ENCODE measurements at regions not wholly inside any gene's neighbourhood (a gene's known extent, or its start where the extent isn't known, plus 50 kb on each side); places are given as distances from the start of the nearest gene placed in this dataset.
"Not testable (repeated sequence)": the region's sequence is repeated elsewhere in the genome, so short reads cannot be mapped to it uniquely, and the experiment has no call there.

GRCh38 chr3:107130089-107130700 lies 247.0 kb upstream of the CCDC54 start:
- no peak for DNase-seq

- DNase-seq = no peak
Measured at GRCh38 chr3:107132674-107133073, 244.6 kb upstream of the CCDC54 start.

- DNase-seq = no peak
Measured at GRCh38 chr3:107133891-107134290, 243.3 kb upstream of the CCDC54 start.

GRCh38 chr3:107142171-107142570 lies 235.1 kb upstream of the CCDC54 start:
- no peak for DNase-seq

GRCh38 chr3:107142786-107143575 lies 234.3 kb upstream of the CCDC54 start:
- no peak for DNase-seq

GRCh38 chr3:107150675-107151074 lies 226.6 kb upstream of the CCDC54 start:
- no peak for DNase-seq

GRCh38 chr3:107153981-107154380 lies 223.3 kb upstream of the CCDC54 start:
- DNase-seq = no peak

GRCh38 chr3:107172411-107172810 lies 204.8 kb upstream of the CCDC54 start:
- no peak for DNase-seq

- DNase-seq = no peak
Measured at GRCh38 chr3:107184375-107184774, 192.9 kb upstream of the CCDC54 start.

GRCh38 chr3:107188262-107188661 lies 189.0 kb upstream of the CCDC54 start:
- no peak for DNase-seq

GRCh38 chr3:107189158-107189791 lies 188.0 kb upstream of the CCDC54 start:
- no peak for DNase-seq

GRCh38 chr3:107193116-107193515 lies 184.1 kb upstream of the CCDC54 start:
- DNase-seq = no peak

GRCh38 chr3:107198581-107199181 lies 178.6 kb upstream of the CCDC54 start:
- DNase-seq = no peak

- no peak for DNase-seq
Measured at GRCh38 chr3:107201146-107201545, 176.1 kb upstream of the CCDC54 start.

- DNase-seq = not testable (repeated sequence)
Measured at GRCh38 chr3:107202885-107203284, 174.4 kb upstream of the CCDC54 start.

- DNase-seq = no peak
Measured at GRCh38 chr3:107204121-107204520, 173.1 kb upstream of the CCDC54 start.

GRCh38 chr3:107205358-107205757 lies 171.9 kb upstream of the CCDC54 start:
- DNase-seq = no peak

- peak; percentile 18 for DNase-seq
Measured at GRCh38 chr3:107206141-107206540, 171.1 kb upstream of the CCDC54 start.

- DNase-seq = no peak
Measured at GRCh38 chr3:107206945-107207344, 170.3 kb upstream of the CCDC54 start.

GRCh38 chr3:107208100-107208499 lies 169.1 kb upstream of the CCDC54 start:
- DNase-seq = no peak

- DNase-seq = no peak
Measured at GRCh38 chr3:107208796-107209195, 168.4 kb upstream of the CCDC54 start.

GRCh38 chr3:107209302-107209990 lies 167.8 kb upstream of the CCDC54 start:
- DNase-seq = no peak

GRCh38 chr3:107211608-107212007 lies 165.6 kb upstream of the CCDC54 start:
- no peak for DNase-seq

Data from COR-L47 (cell line).